Brain microvascular endothelial cell (primary cell): ENCODE measurements at regions not wholly inside any gene's neighbourhood (a gene's known extent, or its start where the extent isn't known, plus 50 kb on each side); places are given as distances from the start of the nearest gene placed in this dataset.

ENCODE experiments used
- DNase-seq: peaks from one replicate; pipeline ENCODE4 v3.0.0-alpha.2; 2020
- H3K27ac ChIP-seq: fragments of 250-450 bp; sonication (Bioruptor Pico); 2 replicates; pipeline ENCODE4 v1.5.1; 2020; ENCODE audit warnings: mild to moderate bottlenecking, moderate library complexity
- H3K27me3 ChIP-seq: fragments of 250-450 bp; sonication (Bioruptor Pico); replicated peaks from 2 replicates; pipeline ENCODE4 v1.5.1; 2020; ENCODE audit warnings: mild to moderate bottlenecking
- H3K36me3 ChIP-seq: fragments of 250-450 bp; sonication (Bioruptor Pico); replicated peaks from 2 replicates; pipeline ENCODE4 v1.5.1; 2020; ENCODE audit warnings: mild to moderate bottlenecking
- H3K4me3 ChIP-seq: 2 replicates; pipeline ENCODE4 v1.5.1; 2011; ENCODE audit warnings: low read depth, mild to moderate bottlenecking, control low read depth, low read length, moderate library complexity
- in situ Hi-C: cut with HindIII; loops from 2 replicates; pipeline ENCODE4 v1.10.0; 2017; ENCODE audit warnings: low sequenced_read_pairs, low pct_ligation_motif_present
- TF ChIP-seq, protein P1 (sequence below): IDR thresholded peaks from 2 replicates; pipeline ENCODE4 v1.5.1; 2011; ENCODE audit warnings: low read depth, mild to moderate bottlenecking, moderate library complexity, low read length, control low read depth, inconsistent platforms; ENCODE audit errors: missing control alignments

DNA sequence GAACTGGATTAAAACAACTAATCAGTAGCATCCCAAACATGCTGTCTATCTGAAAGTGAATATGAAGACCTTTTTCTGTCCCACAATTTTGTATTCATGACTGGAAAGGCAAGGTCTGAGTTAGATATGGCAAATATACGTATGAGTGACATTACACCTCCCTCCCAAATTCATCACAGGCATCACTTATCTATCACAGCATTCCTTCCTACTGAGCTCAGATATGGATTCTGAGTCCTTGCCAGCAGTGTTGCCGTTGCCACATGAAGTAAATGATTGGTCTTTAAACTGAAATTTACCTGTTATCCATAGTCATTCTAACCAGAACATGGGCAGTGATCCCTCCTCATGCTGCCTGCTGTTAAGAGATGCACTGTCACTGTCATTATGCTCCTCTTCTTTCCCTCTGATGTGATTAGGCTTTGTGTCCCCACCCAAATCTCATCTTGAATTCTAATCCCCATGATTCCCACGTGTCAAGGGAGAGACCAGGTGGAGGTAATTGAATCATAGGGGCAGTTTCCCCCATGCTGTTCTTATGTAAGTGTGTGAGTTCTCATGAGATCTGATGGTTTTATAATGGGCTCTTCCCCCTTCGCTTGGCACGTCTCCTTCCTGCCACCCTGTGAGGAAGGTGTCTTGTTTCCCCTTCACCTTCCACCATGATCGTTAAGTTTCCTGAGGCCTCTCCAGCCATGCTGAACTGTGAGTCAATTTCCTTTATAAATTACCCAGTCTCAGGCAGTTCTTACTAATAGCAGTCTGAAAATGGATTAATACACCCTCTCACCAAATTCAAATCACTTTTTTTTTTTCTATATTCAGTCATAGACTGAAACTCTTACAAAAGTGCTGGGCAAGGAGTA lies 288.4 kb downstream of the NUAK1 start:
- Histone ChIP-seq H3K27me3 (no peaks in the 10 kb centered on the region), H3K4me3 (no peak overlapping the region), H3K27ac (no peak overlapping the region), H3K36me3 (no peaks in the 10 kb centered on the region)
- in situ Hi-C loops, result no loop called here
- TF ChIP-seq, protein P1, sequence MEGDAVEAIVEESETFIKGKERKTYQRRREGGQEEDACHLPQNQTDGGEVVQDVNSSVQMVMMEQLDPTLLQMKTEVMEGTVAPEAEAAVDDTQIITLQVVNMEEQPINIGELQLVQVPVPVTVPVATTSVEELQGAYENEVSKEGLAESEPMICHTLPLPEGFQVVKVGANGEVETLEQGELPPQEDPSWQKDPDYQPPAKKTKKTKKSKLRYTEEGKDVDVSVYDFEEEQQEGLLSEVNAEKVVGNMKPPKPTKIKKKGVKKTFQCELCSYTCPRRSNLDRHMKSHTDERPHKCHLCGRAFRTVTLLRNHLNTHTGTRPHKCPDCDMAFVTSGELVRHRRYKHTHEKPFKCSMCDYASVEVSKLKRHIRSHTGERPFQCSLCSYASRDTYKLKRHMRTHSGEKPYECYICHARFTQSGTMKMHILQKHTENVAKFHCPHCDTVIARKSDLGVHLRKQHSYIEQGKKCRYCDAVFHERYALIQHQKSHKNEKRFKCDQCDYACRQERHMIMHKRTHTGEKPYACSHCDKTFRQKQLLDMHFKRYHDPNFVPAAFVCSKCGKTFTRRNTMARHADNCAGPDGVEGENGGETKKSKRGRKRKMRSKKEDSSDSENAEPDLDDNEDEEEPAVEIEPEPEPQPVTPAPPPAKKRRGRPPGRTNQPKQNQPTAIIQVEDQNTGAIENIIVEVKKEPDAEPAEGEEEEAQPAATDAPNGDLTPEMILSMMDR, result no peak
- peak; percentile 38 for DNase-seq

DNA sequence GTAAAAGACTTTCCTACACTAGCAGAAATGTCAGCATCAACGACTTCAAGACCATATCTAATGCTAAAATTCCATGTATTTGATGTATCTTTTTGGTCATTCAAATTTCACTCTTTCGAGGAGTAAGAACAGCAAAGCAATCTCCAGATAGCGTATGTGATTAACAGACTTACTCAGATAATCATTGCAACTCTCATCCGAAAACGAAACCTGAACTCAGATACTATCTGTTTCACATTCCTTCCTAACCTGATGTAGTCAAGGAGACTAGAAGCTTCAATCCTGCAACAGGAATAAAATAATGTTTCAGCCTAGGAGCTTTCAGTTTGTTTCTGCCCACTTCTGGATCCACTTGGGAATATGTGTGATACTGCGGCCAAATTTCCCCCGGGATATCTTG lies 286.3 kb downstream of the NUAK1 start:
- Histone ChIP-seq H3K4me3 (no peak overlapping the region), H3K27me3 (no peaks in the 10 kb centered on the region), H3K27ac (no peak overlapping the region), H3K36me3 (no peaks in the 10 kb centered on the region)
- no peak for DNase-seq
- in situ Hi-C loops, result no loop called here
- TF ChIP-seq, protein P1, result no peak

DNA sequence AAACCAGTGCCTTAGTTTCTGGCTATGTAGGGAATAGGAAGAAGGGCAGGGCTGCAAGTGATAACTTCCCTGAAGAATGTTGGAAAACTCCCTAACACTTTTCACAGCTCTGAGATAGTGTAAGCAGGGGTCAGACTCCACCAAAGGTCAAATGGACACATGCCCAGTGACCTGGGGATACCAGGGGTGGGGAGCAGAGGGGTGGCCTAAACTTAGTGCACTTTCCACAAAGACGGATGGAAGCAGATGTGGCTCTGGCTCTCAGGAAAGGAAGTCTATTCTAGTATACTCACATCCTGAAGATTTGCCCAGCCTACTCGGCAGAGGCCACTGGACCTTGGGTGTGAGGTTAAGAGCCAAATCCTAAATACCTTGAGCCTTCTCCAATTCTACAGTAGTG lies 285.8 kb downstream of the NUAK1 start:
- Histone ChIP-seq H3K4me3 (no peak overlapping the region), H3K27me3 (no peaks in the 10 kb centered on the region), H3K27ac (no peak overlapping the region), H3K36me3 (no peaks in the 10 kb centered on the region)
- in situ Hi-C loops, result no loop called here
- no peak for DNase-seq
- TF ChIP-seq, protein P1, result no peak

DNA sequence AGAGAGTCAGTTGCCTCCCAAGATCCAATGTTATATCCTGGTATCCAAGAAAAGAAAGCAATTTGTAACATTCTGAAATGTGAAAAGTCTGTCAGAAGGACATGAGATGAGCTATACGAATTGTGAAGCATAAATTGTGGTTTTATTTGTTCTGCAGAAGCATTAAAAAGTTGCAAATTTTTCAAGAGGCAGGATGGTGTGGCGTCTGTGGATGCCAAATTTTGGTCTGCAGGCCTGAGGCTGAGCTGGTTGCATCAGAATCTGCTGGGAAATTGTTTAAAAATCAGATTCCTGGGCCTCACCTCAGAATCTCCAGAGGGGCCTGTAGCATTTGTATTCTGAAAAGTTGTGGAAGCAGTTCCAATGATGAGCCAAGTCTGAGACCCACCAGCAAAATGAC lies 284.7 kb downstream of the NUAK1 start:
- H3K36me3 ChIP-seq, result no peaks in the 10 kb centered on the region
- DNase-seq, result no peak
- H3K27me3 ChIP-seq, result no peaks in the 10 kb centered on the region
- no peak overlapping the region for H3K27ac ChIP-seq
- in situ Hi-C loops, result no loop called here
- H3K4me3 ChIP-seq, result no peak overlapping the region
- TF ChIP-seq, protein P1, result no peak

DNA sequence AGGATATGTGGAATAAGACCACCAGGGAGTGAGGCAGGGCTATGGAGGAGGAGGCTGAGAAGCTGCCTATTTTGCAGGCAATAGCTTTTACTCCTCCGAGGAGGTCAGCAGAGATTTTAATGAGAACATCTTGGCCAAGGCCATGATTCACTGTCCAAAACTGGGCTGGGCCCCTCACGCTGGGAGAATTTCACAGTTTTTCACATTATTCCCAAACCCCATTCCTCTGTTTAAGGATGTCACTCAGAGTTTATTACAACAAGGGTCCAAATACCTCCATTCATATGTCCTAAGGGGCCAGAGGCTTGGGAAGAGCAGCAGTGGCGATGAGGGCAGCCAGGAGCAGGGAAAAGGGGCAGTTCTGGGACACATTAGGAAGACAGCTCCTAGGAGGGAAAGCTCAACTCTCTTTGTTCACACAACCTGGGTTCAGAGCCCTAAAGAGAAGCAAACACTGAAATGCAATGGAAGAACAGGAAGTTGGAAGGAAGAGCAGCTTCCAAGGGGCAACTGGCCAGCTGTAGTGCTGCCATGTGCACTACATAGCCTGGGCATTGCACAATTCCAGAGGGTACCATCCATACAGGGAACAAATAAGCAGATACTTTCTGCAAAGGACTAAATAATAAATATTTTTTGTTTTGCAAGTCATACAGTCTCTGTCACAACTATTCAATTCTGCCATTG lies 283.2 kb downstream of the NUAK1 start:
- H3K27me3 ChIP-seq, result no peaks in the 10 kb centered on the region
- H3K4me3 ChIP-seq, result no peak overlapping the region
- in situ Hi-C loops, result no loop called here
- DNase-seq, result no peak
- TF ChIP-seq, protein P1, result no peak
- no peaks in the 10 kb centered on the region for H3K36me3 ChIP-seq
- no peak overlapping the region for H3K27ac ChIP-seq

DNA sequence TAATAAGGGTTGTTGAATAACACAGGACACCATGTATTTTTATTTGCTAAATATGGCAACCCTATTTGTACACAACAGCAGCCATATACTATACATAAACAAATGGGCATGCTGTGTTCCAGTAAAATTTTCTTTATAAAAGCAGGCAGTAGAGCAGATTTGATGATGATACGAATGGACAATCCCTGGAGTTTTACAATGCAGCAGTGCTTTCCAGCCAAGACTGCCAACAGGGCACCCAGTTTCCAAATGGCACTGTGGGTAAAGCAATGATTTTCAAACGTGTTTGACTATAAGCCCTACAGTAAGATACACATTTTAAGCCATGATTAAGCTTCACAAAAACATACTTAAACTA lies 282.7 kb downstream of the NUAK1 start:
- Histone ChIP-seq H3K27ac (no peak overlapping the region), H3K27me3 (no peaks in the 10 kb centered on the region), H3K36me3 (no peaks in the 10 kb centered on the region), H3K4me3 (no peak overlapping the region)
- DNase-seq, result no peak
- TF ChIP-seq, protein P1, result no peak
- in situ Hi-C loops, result no loop called here
